Endothelial cell of umbilical vein (primary cell): ENCODE measurements at regions not wholly inside any gene's neighbourhood (a gene's known extent, or its start where the extent isn't known, plus 50 kb on each side); places are given as distances from the start of the nearest gene placed in this dataset.

ENCODE experiments used
- BruUV-seq: library from RNA; stranded (reverse); fragments of 400-500 nt; replicated peaks from 2 replicates; lab custom pipeline; 2021; lab: Mats Ljungman, UMichigan
- CTCF ChIA-PET: fragments of 300-600, 350-600 bp; sonication (Branson Sonifier 250); formaldehyde crosslinking; loops from one replicate; lab custom pipeline; 2021; ENCODE audit warnings: antibody characterized with exemption, inconsistent platforms; lab: Charles Lee
- POLR2A ChIA-PET: fragments of 300-600, 350-600 bp; sonication (Branson Sonifier 250); formaldehyde crosslinking; loops from one replicate; lab custom pipeline; 2021; ENCODE audit warnings: antibody characterized with exemption, inconsistent platforms; lab: Charles Lee
- DNase-seq: peaks from one replicate; pipeline ENCODE4 v3.0.0-alpha.2; 2011; ENCODE audit warnings: low read depth, low spot score
- FAIRE-seq: peaks from 2 replicates; lab custom pipeline; 2011; peaks lifted over from hg19 to GRCh38; lab: Jason Lieb, UNC
- H2AFZ ChIP-seq: 2 replicates; pipeline ENCODE4 v1.6.0; 2012; ENCODE audit warnings: low read depth, low read length, control low read depth, inconsistent platforms
- H3K27ac ChIP-seq: 2 replicates; pipeline ENCODE4 v1.5.1; 2011; ENCODE audit warnings: low read depth, mild to moderate bottlenecking, control low read depth, low read length, moderate library complexity; ENCODE audit not compliant: insufficient read depth
- H3K27me3 ChIP-seq, 2 experiments: 2 replicates each; pipeline versions ENCODE4 v1.6.0 to v1.6.1; 2011; ENCODE audit warnings: low read length in 2 of 2, mixed read lengths in 1 of 2; ENCODE audit not compliant: control insufficient read depth in 2 of 2, insufficient read depth in 2 of 2
- H3K36me3 ChIP-seq, 2 experiments: 2 replicates in 1 of 2; 3 replicates in 1 of 2; pipeline ENCODE4 v1.5.1; 2011; ENCODE audit warnings: low read length in 2 of 2, mild to moderate bottlenecking in 1 of 2, moderate library complexity in 1 of 2; ENCODE audit not compliant: control insufficient read depth in 2 of 2, insufficient read depth in 2 of 2; ENCODE audit errors: extremely low read depth in 1 of 2
- H3K4me1 ChIP-seq: 3 replicates; pipeline ENCODE4 v1.5.1; 2011; ENCODE audit warnings: mild to moderate bottlenecking, low read length; ENCODE audit not compliant: control insufficient read depth, insufficient read depth; ENCODE audit errors: extremely low read depth
- H3K4me2 ChIP-seq: 2 replicates; pipeline ENCODE4 v1.6.1; 2011; ENCODE audit warnings: low read length, control low read depth, mixed read lengths; ENCODE audit not compliant: insufficient read depth
- H3K4me3 ChIP-seq, 3 experiments: fragments of 200-600 bp in 1 of 3; sonication (generic), shearing (Covaris generic) in 1 of 3; replicated peaks in 1 of 3; 2 replicates each; pipeline ENCODE4 v1.5.1; 2011 to 2016; ENCODE audit warnings: control low read depth in 3 of 3, low read length in 3 of 3, mild to moderate bottlenecking in 2 of 3, inconsistent platforms in 1 of 3, low read depth in 1 of 3, moderate library complexity in 1 of 3; ENCODE audit not compliant: insufficient read depth in 1 of 3
- H3K79me2 ChIP-seq: 2 replicates; pipeline ENCODE4 v1.6.0; 2012; ENCODE audit warnings: low read length, inconsistent platforms; ENCODE audit not compliant: control insufficient read depth, insufficient read depth
- H3K9ac ChIP-seq: replicated peaks from 2 replicates; pipeline ENCODE3; 2011; ENCODE audit warnings: low read length, control low read depth; ENCODE audit not compliant: insufficient read depth; ENCODE audit errors: extremely low read depth
- H3K9me1 ChIP-seq: replicated peaks from 3 replicates; pipeline ENCODE4 v1.6.0; 2011; ENCODE audit warnings: mild to moderate bottlenecking, low read length; ENCODE audit not compliant: control insufficient read depth, insufficient read depth; ENCODE audit errors: extremely low read depth
- H3K9me3 ChIP-seq: replicated peaks from 2 replicates; pipeline ENCODE4 v1.5.1; 2012; ENCODE audit warnings: low read length, inconsistent platforms; ENCODE audit not compliant: control insufficient read depth, insufficient read depth
- H4K20me1 ChIP-seq: replicated peaks from 2 replicates; pipeline ENCODE3; 2011; ENCODE audit warnings: mild to moderate bottlenecking, low read length; ENCODE audit not compliant: control insufficient read depth, insufficient read depth; ENCODE audit errors: extremely low read depth
- CTCF ChIP-seq, 2 donors: IDR thresholded peaks; 1 replicate in 1 of 2; 2 replicates in 1 of 2; pipeline ENCODE4 v1.5.1; 2011; ENCODE audit warnings: low read length in 2 of 2, mild to moderate bottlenecking in 2 of 2, moderate library complexity in 2 of 2, control low read depth in 1 of 2, inconsistent platforms in 1 of 2, low read depth in 1 of 2; ENCODE audit not compliant: insufficient read depth in 1 of 2; ENCODE audit errors: extremely low read depth in 1 of 2
- EZH2 ChIP-seq: IDR thresholded peaks from 2 replicates; pipeline ENCODE4 v1.6.1; 2012; ENCODE audit warnings: borderline replicate concordance, low read depth, mild to moderate bottlenecking, moderate library complexity, low read length, inconsistent platforms; ENCODE audit not compliant: severe bottlenecking
- FOS ChIP-seq: IDR thresholded peaks from 2 replicates; pipeline ENCODE4 v1.6.1; 2011; ENCODE audit warnings: mild to moderate bottlenecking, low read length, moderate library complexity, borderline replicate concordance; ENCODE audit not compliant: insufficient read depth
- GATA2 ChIP-seq: IDR thresholded peaks from 2 replicates; pipeline ENCODE4 v1.7.0; 2011; ENCODE audit warnings: low read depth, mild to moderate bottlenecking, moderate library complexity, mixed read lengths, low read length; ENCODE audit not compliant: insufficient read length, insufficient read depth
- JUN ChIP-seq: IDR thresholded peaks from 2 replicates; pipeline ENCODE4 v1.6.1; 2011; ENCODE audit warnings: borderline replicate concordance, low read depth; ENCODE audit not compliant: insufficient read length, insufficient read depth
- MAX ChIP-seq: IDR thresholded peaks from 2 replicates; pipeline ENCODE4 v1.6.1; 2011; ENCODE audit not compliant: insufficient read depth, insufficient read length
- MYC ChIP-seq: IDR thresholded peaks from one replicate; pipeline ENCODE4 v1.6.1; 2011; ENCODE audit warnings: mild to moderate bottlenecking, low read depth, low read length
- POLR2A ChIP-seq: IDR thresholded peaks from 2 replicates; pipeline ENCODE4 v1.6.1; 2012; ENCODE audit warnings: low read depth, mild to moderate bottlenecking, control low read depth, low read length
- POLR2AphosphoS5 ChIP-seq: IDR thresholded peaks from 2 replicates; pipeline ENCODE4 v1.6.1; 2012; ENCODE audit warnings: low read depth, mild to moderate bottlenecking, control low read depth, low read length, moderate library complexity; ENCODE audit not compliant: insufficient read depth
- dilution Hi-C: fragments of 300-500 bp; cut with MboI; formaldehyde crosslinking; loops from one replicate; pipeline ENCODE4 v1.15.0; 2019; ENCODE audit warnings: low sequenced_read_pairs; ENCODE audit not compliant: extremely low pct_ligation_motif_present
- intact Hi-C: fragments of 100-400 bp; cut with micrococcal nuclease; formaldehyde crosslinking; loops from one replicate; pipeline ENCODE4 v1.10.0; 2022

GRCh38 chr1:229004066-229004833 lies 266.7 kb upstream of the RAB4A start:
- dilution Hi-C loops = no loop called here
- no peak for FAIRE-seq
- H4K20me1 ChIP-seq = no peaks in the 10 kb centered on the region
- H3K36me3 ChIP-seq = no peaks in the 10 kb centered on the region
- no peak overlapping the region for H3K4me3 ChIP-seq
- POLR2A ChIA-PET = no interaction called here
- no peaks in the 10 kb centered on the region for H3K79me2 ChIP-seq
- no peak overlapping the region for H3K9ac ChIP-seq
- no peaks in the 10 kb centered on the region for H3K9me3 ChIP-seq
- H3K4me2 ChIP-seq = no peak overlapping the region
- no TSS peak for BruUV-seq
- H3K9me1 ChIP-seq = no peaks in the 10 kb centered on the region
- no peaks in the 10 kb centered on the region for H3K27me3 ChIP-seq
- DNase-seq = no peak
- intact Hi-C loops = no loop called here
- H2AFZ ChIP-seq = no peak overlapping the region
- TF ChIP-seq GATA2 (no peak), EZH2 (no peak), FOS (no peak), CTCF (IDR thresholded peaks at IDR 0.05; ENCODE audit: extremely low read depth in 1 of 2, insufficient read depth in 1 of 2, low read depth in 1 of 2, low read length in 2 of 2) (no peak)
- no peaks in the 10 kb centered on the region for H3K4me1 ChIP-seq
- no peak overlapping the region for H3K27ac ChIP-seq
- CTCF ChIA-PET = no interaction called here

GRCh38 chr1:229005097-229005496 lies 265.8 kb upstream of the RAB4A start:
- no peak overlapping the region for H2AFZ ChIP-seq
- no peak overlapping the region for H3K9ac ChIP-seq
- no peak overlapping the region for H3K27ac ChIP-seq
- ChIA-PET POLR2A (no interaction called here), CTCF (no interaction called here)
- H3K4me1 ChIP-seq = no peaks in the 10 kb centered on the region
- no TSS peak for BruUV-seq
- no peaks in the 10 kb centered on the region for H4K20me1 ChIP-seq
- intact Hi-C loops (no loop called here), dilution Hi-C loops (no loop called here)
- no peaks in the 10 kb centered on the region for H3K9me3 ChIP-seq
- no peak overlapping the region for H3K4me3 ChIP-seq
- TF ChIP-seq MAX = no peak
- TF ChIP-seq POLR2A = no peak
- no peak for TF ChIP-seq JUN
- TF ChIP-seq FOS = no peak
- no peak for TF ChIP-seq CTCF (IDR thresholded peaks at IDR 0.05; ENCODE audit: extremely low read depth in 1 of 2, insufficient read depth in 1 of 2, low read depth in 1 of 2, low read length in 2 of 2)
- TF ChIP-seq EZH2 = no peak
- no peak for TF ChIP-seq GATA2
- no peak for TF ChIP-seq MYC
- TF ChIP-seq POLR2AphosphoS5 = no peak
- H3K36me3 ChIP-seq = no peaks in the 10 kb centered on the region
- DNase-seq = no peak
- no peak overlapping the region for H3K4me2 ChIP-seq
- no peaks in the 10 kb centered on the region for H3K27me3 ChIP-seq
- H3K79me2 ChIP-seq = no peaks in the 10 kb centered on the region
- H3K9me1 ChIP-seq = no peaks in the 10 kb centered on the region
- FAIRE-seq = no peak
